Choroid plexus epithelial cell (primary cell): ENCODE measurements at regions not wholly inside any gene's neighbourhood (a gene's known extent, or its start where the extent isn't known, plus 50 kb on each side); places are given as distances from the start of the nearest gene placed in this dataset.

Experiments used
- DNase-seq: peaks from one replicate; pipeline ENCODE4 v3.0.0-alpha.2; 2010; ENCODE audit warnings: low read depth
- H3K4me3 ChIP-seq: 2 replicates; pipeline ENCODE4 v1.5.1; 2011; ENCODE audit warnings: low read depth, mild to moderate bottlenecking, control low read depth, low read length, moderate library complexity
- TF ChIP-seq, protein P1 (sequence below): conservative IDR thresholded peaks from 2 replicates; pipeline ENCODE4 v1.5.1; 2011; ENCODE audit warnings: low read depth, mild to moderate bottlenecking, control low read depth, inconsistent platforms, low read length, moderate library complexity

DNA sequence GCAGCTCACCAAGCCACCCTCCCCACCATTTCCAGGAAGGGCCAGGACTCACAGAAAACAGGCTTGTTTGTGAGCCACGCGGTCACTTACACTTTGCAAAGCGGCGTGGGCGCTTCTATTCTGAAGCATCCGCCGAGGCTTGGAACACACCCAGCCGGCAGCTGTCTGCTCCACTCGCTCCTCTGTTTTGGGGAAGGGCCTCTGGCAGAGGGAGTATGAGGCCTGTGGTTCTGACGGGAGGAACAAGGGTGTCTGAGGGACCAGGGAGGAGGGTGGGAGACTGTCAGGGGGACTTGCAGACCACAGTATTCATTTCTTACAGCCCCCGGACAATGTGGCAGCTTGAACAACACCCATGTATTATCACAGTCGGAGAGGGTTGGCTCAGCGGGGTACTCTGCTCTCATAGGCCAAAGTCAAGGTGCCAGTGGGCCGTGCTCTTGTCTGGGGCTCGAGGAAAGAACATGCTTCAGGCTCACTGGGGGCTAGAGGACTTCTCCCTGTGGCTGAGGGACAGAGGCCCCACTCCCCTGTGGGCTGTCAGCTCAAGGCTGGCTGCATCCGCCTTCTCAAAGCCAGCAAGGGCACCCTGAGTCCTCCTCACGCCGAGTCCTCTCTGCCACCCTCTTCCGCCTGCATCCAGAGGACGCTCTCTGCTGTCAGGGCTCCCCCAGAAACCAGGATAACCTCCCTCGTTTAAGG, 60.4 kb upstream of the FAM20C start:
- no peak overlapping the region for H3K4me3 ChIP-seq
- TF ChIP-seq, protein P1, sequence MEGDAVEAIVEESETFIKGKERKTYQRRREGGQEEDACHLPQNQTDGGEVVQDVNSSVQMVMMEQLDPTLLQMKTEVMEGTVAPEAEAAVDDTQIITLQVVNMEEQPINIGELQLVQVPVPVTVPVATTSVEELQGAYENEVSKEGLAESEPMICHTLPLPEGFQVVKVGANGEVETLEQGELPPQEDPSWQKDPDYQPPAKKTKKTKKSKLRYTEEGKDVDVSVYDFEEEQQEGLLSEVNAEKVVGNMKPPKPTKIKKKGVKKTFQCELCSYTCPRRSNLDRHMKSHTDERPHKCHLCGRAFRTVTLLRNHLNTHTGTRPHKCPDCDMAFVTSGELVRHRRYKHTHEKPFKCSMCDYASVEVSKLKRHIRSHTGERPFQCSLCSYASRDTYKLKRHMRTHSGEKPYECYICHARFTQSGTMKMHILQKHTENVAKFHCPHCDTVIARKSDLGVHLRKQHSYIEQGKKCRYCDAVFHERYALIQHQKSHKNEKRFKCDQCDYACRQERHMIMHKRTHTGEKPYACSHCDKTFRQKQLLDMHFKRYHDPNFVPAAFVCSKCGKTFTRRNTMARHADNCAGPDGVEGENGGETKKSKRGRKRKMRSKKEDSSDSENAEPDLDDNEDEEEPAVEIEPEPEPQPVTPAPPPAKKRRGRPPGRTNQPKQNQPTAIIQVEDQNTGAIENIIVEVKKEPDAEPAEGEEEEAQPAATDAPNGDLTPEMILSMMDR: no peak
- no peak for DNase-seq

DNA sequence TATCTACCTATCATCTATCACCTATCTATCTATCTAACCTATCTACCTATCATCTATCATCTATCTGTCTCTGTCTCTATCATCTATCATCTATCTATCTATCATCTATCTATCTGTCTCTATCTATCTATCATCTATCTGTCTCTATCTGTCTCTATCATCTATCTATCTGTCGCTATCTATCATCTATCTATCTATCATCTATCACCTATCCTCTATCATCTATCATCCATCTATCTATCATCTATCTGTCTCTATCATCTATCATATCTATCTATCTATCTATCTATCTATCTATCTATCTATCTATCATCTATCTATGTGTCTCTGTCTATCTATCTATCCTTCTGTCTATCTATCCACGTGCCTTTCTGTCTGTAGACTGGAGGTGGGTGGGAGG, 59.5 kb upstream of the FAM20C start:
- TF ChIP-seq, protein P1: no peak
- no peak for DNase-seq
- no peak overlapping the region for H3K4me3 ChIP-seq

DNA sequence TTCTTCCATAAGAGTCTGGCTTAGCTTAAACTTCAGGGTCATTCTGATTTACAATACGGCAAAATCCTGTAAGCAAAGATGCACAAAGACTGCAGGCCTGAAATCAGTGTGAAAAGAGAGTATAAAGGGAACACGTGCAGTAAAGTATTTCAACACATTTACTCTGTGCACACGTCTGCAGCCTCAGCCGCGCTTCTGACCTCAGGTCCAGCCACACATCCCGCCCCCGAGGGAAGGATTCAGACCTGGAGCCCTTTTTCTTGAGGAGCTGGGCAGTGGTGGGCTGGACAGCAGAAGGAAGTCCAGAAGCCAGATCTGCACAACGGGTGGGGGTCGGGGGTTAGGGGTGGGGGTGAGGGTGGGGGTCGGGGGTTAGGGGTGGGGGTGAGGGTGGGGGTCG, 58.9 kb upstream of the FAM20C start:
- TF ChIP-seq, protein P1: no peak
- H3K4me3 ChIP-seq: no peak overlapping the region
- DNase-seq: peak; percentile 20

DNA sequence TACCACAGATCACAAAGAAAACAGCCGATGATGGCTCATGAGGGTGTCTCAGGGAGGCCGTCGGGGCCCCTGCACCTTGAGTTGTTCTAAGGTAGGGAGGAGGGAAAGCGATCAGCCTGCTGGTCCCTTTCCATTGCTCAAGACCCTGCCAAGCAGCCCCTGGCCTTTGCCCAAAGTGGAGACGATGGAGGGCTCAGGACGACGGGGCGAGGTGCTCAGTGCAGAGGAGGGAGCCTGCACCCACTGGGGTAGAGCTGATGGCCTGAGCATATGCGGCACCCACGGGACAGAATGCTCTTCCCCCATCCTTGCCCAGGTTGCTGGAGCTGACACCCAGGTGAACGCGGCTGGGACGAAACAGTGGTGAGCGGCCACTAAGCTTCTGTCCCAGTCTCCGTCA, 58.3 kb upstream of the FAM20C start:
- TF ChIP-seq, protein P1: no peak
- no peak for DNase-seq
- no peak overlapping the region for H3K4me3 ChIP-seq

DNA sequence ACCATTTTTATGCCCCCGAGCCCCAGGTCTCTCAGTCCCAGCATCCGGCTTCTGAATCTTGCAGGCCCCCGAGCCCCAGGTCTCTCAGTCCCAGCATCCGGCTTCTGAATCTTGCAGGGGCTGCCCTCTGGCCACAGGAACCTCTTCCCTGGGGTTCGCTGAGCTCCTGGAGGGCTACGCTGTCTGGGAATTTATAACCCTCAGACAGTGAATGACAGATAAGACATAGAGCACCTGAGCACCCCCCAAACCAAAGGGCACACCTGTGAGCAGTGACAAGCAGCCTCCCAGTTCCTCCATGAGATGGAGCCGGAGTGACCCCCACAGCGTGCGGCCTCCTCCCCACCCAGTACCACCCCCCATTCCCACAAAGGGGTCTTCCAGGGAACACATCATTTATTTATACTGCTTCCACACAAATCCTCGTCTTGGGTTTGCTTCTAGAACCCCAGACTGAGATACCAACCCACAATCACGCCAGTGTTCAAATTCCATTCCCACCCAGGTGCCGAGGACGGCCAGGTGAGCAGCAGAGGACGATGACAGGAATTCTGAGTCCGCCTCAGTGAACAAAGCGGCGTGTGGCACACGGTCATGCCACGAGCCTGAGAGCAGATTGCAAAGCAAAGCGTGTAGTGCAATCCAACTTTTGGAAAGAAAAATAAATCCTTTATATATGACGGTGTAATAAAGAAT, 57.7 kb upstream of the FAM20C start:
- TF ChIP-seq, protein P1: no peak
- DNase-seq: no peak
- H3K4me3 ChIP-seq: no peak overlapping the region

DNA sequence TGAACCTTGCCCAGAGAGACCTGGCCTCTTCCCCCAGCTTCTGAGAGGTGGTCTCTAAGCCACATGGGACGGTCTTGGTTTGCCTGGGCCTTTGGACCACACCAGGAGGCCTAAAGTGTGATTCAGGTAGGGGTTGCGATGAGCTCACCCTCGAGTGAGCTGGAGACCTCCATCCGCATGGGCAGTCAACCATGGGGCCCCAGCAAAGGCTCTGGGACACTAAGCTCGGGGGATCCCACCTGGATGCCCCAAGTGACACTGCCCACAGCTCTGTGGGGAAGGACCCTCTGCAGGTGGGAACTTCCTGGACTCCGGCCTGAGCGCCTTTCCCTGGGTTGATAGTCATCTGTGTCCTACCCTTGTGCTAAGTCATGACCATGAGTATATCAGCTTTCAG, 57.1 kb upstream of the FAM20C start:
- no peak overlapping the region for H3K4me3 ChIP-seq

More for the DNA sequence above, 57.1 kb upstream of the FAM20C start:
- TF ChIP-seq, protein P1: no peak
- DNase-seq: no peak
